Mesenchymal stem cell (in vitro differentiated cells and primary cell): ENCODE measurements at regions not wholly inside any gene's neighbourhood (a gene's known extent, or its start where the extent isn't known, plus 50 kb on each side); places are given as distances from the start of the nearest gene placed in this dataset.

ENCODE experiments used
- DNase-seq: peaks from one replicate; pipeline ENCODE4 v3.0.0-alpha.2; 2013
- H2AFZ ChIP-seq: one replicate; pipeline ENCODE4 v1.6.1; 2013; ENCODE audit warnings: low read depth, mild to moderate bottlenecking, control low read depth, inconsistent platforms, low read length, moderate library complexity
- H2AK5ac ChIP-seq: 2 replicates; pipeline ENCODE4 v1.6.1; 2013; ENCODE audit warnings: low read length, moderate library complexity, mild to moderate bottlenecking, inconsistent platforms; ENCODE audit not compliant: severe bottlenecking
- H2BK120ac ChIP-seq: one replicate; pipeline ENCODE4 v1.6.1; 2013; ENCODE audit warnings: low read depth, mild to moderate bottlenecking, inconsistent platforms, low read length, moderate library complexity
- H2BK12ac ChIP-seq, 2 experiments: one replicate each; pipeline ENCODE4 v1.6.1; 2013; ENCODE audit warnings: inconsistent platforms in 2 of 2, low read length in 2 of 2, mild to moderate bottlenecking in 2 of 2, moderate library complexity in 2 of 2, control low read depth in 1 of 2
- H2BK15ac ChIP-seq: one replicate; pipeline ENCODE4 v1.6.1; 2013; ENCODE audit warnings: mild to moderate bottlenecking, low read depth, inconsistent platforms; ENCODE audit not compliant: poor library complexity, severe bottlenecking
- H2BK5ac ChIP-seq: 2 replicates; pipeline ENCODE4 v1.6.1; 2013; ENCODE audit warnings: low read depth, mild to moderate bottlenecking, low read length, control low read depth, inconsistent platforms; ENCODE audit not compliant: poor library complexity, severe bottlenecking
- H3K14ac ChIP-seq, 2 experiments: one replicate each; pipeline ENCODE4 v1.6.1; 2013; ENCODE audit warnings: inconsistent platforms in 2 of 2, low read length in 2 of 2, control low read depth in 1 of 2, mild to moderate bottlenecking in 1 of 2, moderate library complexity in 1 of 2
- H3K18ac ChIP-seq, 2 experiments: one replicate each; pipeline ENCODE4 v1.6.1; 2013; ENCODE audit warnings: inconsistent platforms in 2 of 2, low read length in 2 of 2, control low read depth in 1 of 2, low read depth in 1 of 2, mild to moderate bottlenecking in 1 of 2
- H3K23ac ChIP-seq, 2 experiments: one replicate each; pipeline ENCODE4 v1.6.1; 2013; ENCODE audit warnings: inconsistent platforms in 2 of 2, low read length in 2 of 2, mild to moderate bottlenecking in 2 of 2, moderate library complexity in 2 of 2, control low read depth in 1 of 2
- H3K27ac ChIP-seq: 2 replicates; pipeline ENCODE4 v1.5.1; 2013; ENCODE audit warnings: mild to moderate bottlenecking, moderate library complexity, low read length, control low read depth, inconsistent platforms; ENCODE audit not compliant: poor library complexity, severe bottlenecking
- H3K27me3 ChIP-seq, 2 experiments: 2 replicates each; pipeline versions ENCODE4 v1.6.1 to v1.7.0; 2013; ENCODE audit warnings: low read length in 2 of 2, mild to moderate bottlenecking in 2 of 2, moderate library complexity in 2 of 2, control low read depth in 1 of 2, inconsistent platforms in 1 of 2; ENCODE audit not compliant: control insufficient read depth in 1 of 2, insufficient read depth in 1 of 2
- H3K36me3 ChIP-seq, 2 experiments: 2 replicates each; pipeline versions ENCODE4 v1.6.1 to v1.7.0; 2013; ENCODE audit warnings: low read length in 2 of 2, control low read depth in 1 of 2, inconsistent platforms in 1 of 2, low read depth in 1 of 2, mild to moderate bottlenecking in 1 of 2; ENCODE audit not compliant: insufficient read depth in 2 of 2, control insufficient read depth in 1 of 2
- H3K4ac ChIP-seq, 2 experiments: one replicate each; pipeline ENCODE4 v1.6.1; 2013; ENCODE audit warnings: inconsistent platforms in 2 of 2, low read length in 2 of 2, mild to moderate bottlenecking in 2 of 2, moderate library complexity in 2 of 2, control low read depth in 1 of 2, low read depth in 1 of 2
- H3K4me1 ChIP-seq: 2 replicates; pipeline ENCODE4 v1.6.1; 2013; ENCODE audit warnings: low read depth, low read length, control low read depth; ENCODE audit not compliant: control insufficient read depth, insufficient read depth
- H3K4me2 ChIP-seq: 2 replicates; pipeline ENCODE4 v1.6.1; 2013; ENCODE audit warnings: low read length, mild to moderate bottlenecking, inconsistent platforms; ENCODE audit not compliant: poor library complexity, severe bottlenecking
- H3K4me3 ChIP-seq, 2 experiments: 2 replicates each; pipeline versions ENCODE4 v1.5.1 to v1.7.0; 2013; ENCODE audit warnings: low read length in 2 of 2, mild to moderate bottlenecking in 2 of 2, control low read depth in 1 of 2, low read depth in 1 of 2; ENCODE audit not compliant: insufficient read depth in 1 of 2
- H3K79me1 ChIP-seq: replicated peaks from 2 replicates; pipeline ENCODE4 v1.6.1; 2013; ENCODE audit warnings: mild to moderate bottlenecking, control low read depth, low read length, inconsistent platforms; ENCODE audit not compliant: poor library complexity, severe bottlenecking
- H3K9ac ChIP-seq: 2 replicates; pipeline ENCODE4 v1.7.0; 2013; ENCODE audit warnings: mild to moderate bottlenecking, low read length, moderate library complexity
- H3K9me3 ChIP-seq: 2 replicates; pipeline ENCODE4 v1.7.0; 2013; ENCODE audit warnings: mild to moderate bottlenecking, low read length; ENCODE audit not compliant: control insufficient read depth
- H4K8ac ChIP-seq: one replicate; pipeline ENCODE4 v1.6.1; 2013; ENCODE audit warnings: inconsistent platforms, mild to moderate bottlenecking, low read length, moderate library complexity
- H4K91ac ChIP-seq: one replicate; pipeline ENCODE4 v1.6.1; 2013; ENCODE audit warnings: mild to moderate bottlenecking, low read length, inconsistent platforms
- WGBS: methylation state at CpG from one replicate; pipeline ENCODE4 v1.1.7; 2013; ENCODE audit warnings: mixed read lengths; 5-methylcytosine and 5-hydroxymethylcytosine counted together

- Histone ChIP-seq H3K4me1 (peaks cover 2% of the 10 kb centered on the region), H3K9me3 (no peaks in the 10 kb centered on the region), H2BK15ac (no peak overlapping the region), H3K27ac (no peak overlapping the region), H3K14ac (no peak overlapping the region), H3K4me2 (no peak overlapping the region), H3K4me3 (no peak overlapping the region), H4K8ac (no peak overlapping the region), H3K9ac (no peak overlapping the region), H3K36me3 (no peaks in the 10 kb centered on the region), H2AK5ac (no peak overlapping the region), H3K79me1 (no peaks in the 10 kb centered on the region), H3K18ac (no peak overlapping the region), H2BK5ac (no peak overlapping the region), H4K91ac (no peak overlapping the region), H2BK12ac (no peak overlapping the region), H3K23ac (no peak overlapping the region), H3K4ac (no peak overlapping the region), H3K27me3 (peaks cover 0 to 5% of the 10 kb centered on the region in 2 experiments), H2BK120ac (no peak overlapping the region), H2AFZ (no peak overlapping the region)
- WGBS, result 83% methylated on average over 2 of the region's 2 CpGs
- DNase-seq, result no peak
These were observed 143.0 kb upstream of the FAM241A start for GRCh38 chr4:112002248-112002661.

GRCh38 chr4:112003231-112003907, 141.9 kb upstream of the FAM241A start:
- no peak overlapping the region for H3K18ac ChIP-seq
- DNase-seq, result no peak
- no peaks in the 10 kb centered on the region for H3K9me3 ChIP-seq
- no peak overlapping the region for H2AFZ ChIP-seq
- H3K4me1 ChIP-seq, result peaks cover 2% of the 10 kb centered on the region
- no peak overlapping the region for H4K8ac ChIP-seq
- H2BK120ac ChIP-seq, result no peak overlapping the region
- H4K91ac ChIP-seq, result no peak overlapping the region
- H2BK12ac ChIP-seq, result no peak overlapping the region
- H3K4ac ChIP-seq, result no peak overlapping the region
- H3K23ac ChIP-seq, result no peak overlapping the region
- H2BK5ac ChIP-seq, result no peak overlapping the region
- H3K27me3 ChIP-seq, result no peaks in the 10 kb centered on the region
- no peak overlapping the region for H3K27ac ChIP-seq
- no peaks in the 10 kb centered on the region for H3K79me1 ChIP-seq
- no peak overlapping the region for H3K4me2 ChIP-seq
- no peak overlapping the region for H2BK15ac ChIP-seq
- no peaks in the 10 kb centered on the region for H3K36me3 ChIP-seq
- WGBS, result no CpG with 5 or more reads among the region's 2 CpGs
- H3K9ac ChIP-seq, result no peak overlapping the region
- H3K14ac ChIP-seq, result no peak overlapping the region
- no peak overlapping the region for H3K4me3 ChIP-seq
- H2AK5ac ChIP-seq, result no peak overlapping the region

GRCh38 chr4:112005027-112005426, 140.2 kb upstream of the FAM241A start:
- no peak overlapping the region for H3K23ac ChIP-seq
- no peaks in the 10 kb centered on the region for H3K27me3 ChIP-seq
- H3K4me2 ChIP-seq, result no peak overlapping the region
- no peak for DNase-seq
- no peak overlapping the region for H3K9ac ChIP-seq
- no peak overlapping the region for H2BK5ac ChIP-seq
- no peak overlapping the region for H2BK15ac ChIP-seq
- peaks cover 2% of the 10 kb centered on the region for H3K4me1 ChIP-seq
- H3K4me3 ChIP-seq, result no peak overlapping the region
- H2AK5ac ChIP-seq, result no peak overlapping the region
- H4K91ac ChIP-seq, result no peak overlapping the region
- no peak overlapping the region for H3K27ac ChIP-seq
- H3K4ac ChIP-seq, result no peak overlapping the region
- H2BK12ac ChIP-seq, result no peak overlapping the region
- H4K8ac ChIP-seq, result no peak overlapping the region
- no peak overlapping the region for H3K14ac ChIP-seq
- H3K9me3 ChIP-seq, result no peaks in the 10 kb centered on the region
- no peak overlapping the region for H2BK120ac ChIP-seq
- H3K18ac ChIP-seq, result no peak overlapping the region
- no peak overlapping the region for H2AFZ ChIP-seq
- H3K79me1 ChIP-seq, result no peaks in the 10 kb centered on the region
- H3K36me3 ChIP-seq, result no peaks in the 10 kb centered on the region

GRCh38 chr4:112007391-112007790, 137.9 kb upstream of the FAM241A start:
- H3K27me3 ChIP-seq, result no peaks in the 10 kb centered on the region
- H3K4ac ChIP-seq, result no peak overlapping the region
- no peak overlapping the region for H3K4me3 ChIP-seq
- no peak overlapping the region for H4K8ac ChIP-seq
- no peak overlapping the region for H2AFZ ChIP-seq
- H3K4me1 ChIP-seq, result peaks cover 2% of the 10 kb centered on the region
- WGBS, result 83% methylated on average over 1 of the region's 2 CpGs
- no peak overlapping the region for H3K4me2 ChIP-seq
- H2BK120ac ChIP-seq, result no peak overlapping the region
- H3K18ac ChIP-seq, result no peak overlapping the region
- H3K27ac ChIP-seq, result no peak overlapping the region
- no peak overlapping the region for H2BK12ac ChIP-seq
- H3K14ac ChIP-seq, result no peak overlapping the region
- DNase-seq, result no peak
- H3K23ac ChIP-seq, result no peak overlapping the region
- no peaks in the 10 kb centered on the region for H3K36me3 ChIP-seq
- H3K9ac ChIP-seq, result no peak overlapping the region
- no peak overlapping the region for H2BK5ac ChIP-seq
- no peaks in the 10 kb centered on the region for H3K79me1 ChIP-seq
- H2BK15ac ChIP-seq, result no peak overlapping the region
- no peak overlapping the region for H4K91ac ChIP-seq
- H3K9me3 ChIP-seq, result no peaks in the 10 kb centered on the region
- no peak overlapping the region for H2AK5ac ChIP-seq
